Keratinocyte (primary cell): ENCODE measurements at regions not wholly inside any gene's neighbourhood (a gene's known extent, or its start where the extent isn't known, plus 50 kb on each side); places are given as distances from the start of the nearest gene placed in this dataset.

Experiments used
- DNase-seq: peaks from one replicate; pipeline ENCODE4 v3.0.0-alpha.2; 2011; ENCODE audit warnings: low read depth, missing footprints, low spot score
- FAIRE-seq: peaks from 2 replicates; lab custom pipeline; 2011; peaks lifted over from hg19 to GRCh38; lab: Jason Lieb, UNC
- H2AFZ ChIP-seq: 2 replicates; pipeline ENCODE4 v1.6.0; 2012; ENCODE audit warnings: low read length, control low read depth, inconsistent platforms; ENCODE audit not compliant: control insufficient read depth
- H3K27ac ChIP-seq: 2 replicates; pipeline ENCODE4 v1.5.1; 2011; ENCODE audit warnings: low read length; ENCODE audit not compliant: control insufficient read depth, insufficient read depth
- H3K27me3 ChIP-seq: 3 replicates; pipeline ENCODE4 v1.6.0; 2011; ENCODE audit warnings: low read length; ENCODE audit not compliant: control insufficient read depth, insufficient read depth; ENCODE audit errors: extremely low read depth
- H3K36me3 ChIP-seq, 2 experiments: 2 replicates in 1 of 2; 3 replicates in 1 of 2; pipeline ENCODE4 v1.5.1; 2011; ENCODE audit warnings: low read length in 2 of 2, mild to moderate bottlenecking in 1 of 2; ENCODE audit not compliant: control insufficient read depth in 2 of 2, insufficient read depth in 2 of 2; ENCODE audit errors: extremely low read depth in 1 of 2
- H3K4me1 ChIP-seq: 3 replicates; pipeline ENCODE4 v1.5.1; 2011; ENCODE audit warnings: low read length; ENCODE audit not compliant: control insufficient read depth, insufficient read depth; ENCODE audit errors: extremely low read depth
- H3K4me2 ChIP-seq: 3 replicates; pipeline ENCODE4 v1.6.0; 2011; ENCODE audit warnings: low read depth, low read length; ENCODE audit not compliant: control insufficient read depth, insufficient read depth; ENCODE audit errors: extremely low read depth
- H3K4me3 ChIP-seq, 3 experiments: fragments of 200-600 bp in 1 of 3; sonication (generic) in 1 of 3; 2 replicates in 2 of 3; 3 replicates in 1 of 3; pipeline ENCODE4 v1.5.1; 2011 to 2016; ENCODE audit warnings: low read length in 3 of 3, mild to moderate bottlenecking in 3 of 3, control low read depth in 2 of 3, inconsistent platforms in 1 of 3, low read depth in 1 of 3, mixed read lengths in 1 of 3, mixed run types in 1 of 3, moderate library complexity in 1 of 3; ENCODE audit not compliant: control insufficient read depth in 2 of 3, insufficient read depth in 2 of 3; ENCODE audit errors: extremely low read depth in 1 of 3
- H3K79me2 ChIP-seq: 2 replicates; pipeline ENCODE4 v1.6.0; 2012; ENCODE audit warnings: low read length; ENCODE audit not compliant: control insufficient read depth, insufficient read depth
- H3K9ac ChIP-seq: 3 replicates; pipeline ENCODE4 v1.6.0; 2011; ENCODE audit warnings: low read length; ENCODE audit not compliant: control insufficient read depth, insufficient read depth; ENCODE audit errors: extremely low read depth
- H3K9me1 ChIP-seq: 3 replicates; pipeline ENCODE4 v1.6.0; 2011; ENCODE audit warnings: low read length; ENCODE audit not compliant: control insufficient read depth, insufficient read depth; ENCODE audit errors: extremely low read depth
- H3K9me3 ChIP-seq: 2 replicates; pipeline ENCODE4 v1.5.1; 2012; ENCODE audit warnings: low read depth, low read length; ENCODE audit not compliant: control insufficient read depth
- H4K20me1 ChIP-seq: 3 replicates; pipeline ENCODE4 v1.6.0; 2011; ENCODE audit warnings: low read length; ENCODE audit not compliant: control insufficient read depth, insufficient read depth; ENCODE audit errors: extremely low read depth
- EZH2 ChIP-seq: IDR thresholded peaks from one replicate; pipeline ENCODE4 v1.6.1; 2012; ENCODE audit warnings: inconsistent platforms, mild to moderate bottlenecking, low read length, moderate library complexity
- dilution Hi-C: fragments of 300-500 bp; cut with MboI; formaldehyde crosslinking; loops from one replicate; pipeline ENCODE4 v1.7.0; 2020; ENCODE audit warnings: low sequenced_read_pairs; ENCODE audit not compliant: extremely low pct_ligation_motif_present
- TF ChIP-seq, protein P1 (sequence below), 3 experiments: IDR thresholded peaks in 1 of 3; conservative IDR thresholded peaks in 1 of 3; optimal IDR thresholded peaks in 1 of 3; 2 replicates in 2 of 3; 3 replicates in 1 of 3; pipeline versions ENCODE3 to v1.5.1; 2011; ENCODE audit warnings: low read length in 3 of 3, mild to moderate bottlenecking in 3 of 3, moderate library complexity in 2 of 3, control low read depth in 1 of 3, inconsistent platforms in 1 of 3; ENCODE audit not compliant: insufficient read depth in 2 of 3; ENCODE audit errors: extremely low read depth in 1 of 3

DNA sequence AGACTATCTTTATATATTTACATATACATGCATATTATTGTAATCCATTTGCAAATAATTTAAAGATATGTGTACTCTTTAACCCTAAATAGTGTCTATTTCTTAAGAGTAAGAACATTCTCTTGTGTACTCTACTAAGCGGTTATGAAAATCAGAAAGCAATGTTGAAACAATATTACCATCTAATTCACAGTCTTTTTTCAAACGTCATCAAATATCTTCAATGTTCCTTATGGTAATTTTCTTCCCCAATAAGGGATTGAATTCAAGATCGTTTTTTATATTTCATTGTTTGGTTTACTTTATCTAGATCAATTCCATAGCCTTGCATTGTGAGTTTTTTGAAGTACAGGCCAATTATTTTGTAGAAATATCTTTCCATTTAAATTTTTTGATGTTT, 1647.4 kb upstream of the PRR20A start:
- DNase-seq (no peak), FAIRE-seq (no peak)
- no peak for TF ChIP-seq EZH2
- TF ChIP-seq, protein P1, sequence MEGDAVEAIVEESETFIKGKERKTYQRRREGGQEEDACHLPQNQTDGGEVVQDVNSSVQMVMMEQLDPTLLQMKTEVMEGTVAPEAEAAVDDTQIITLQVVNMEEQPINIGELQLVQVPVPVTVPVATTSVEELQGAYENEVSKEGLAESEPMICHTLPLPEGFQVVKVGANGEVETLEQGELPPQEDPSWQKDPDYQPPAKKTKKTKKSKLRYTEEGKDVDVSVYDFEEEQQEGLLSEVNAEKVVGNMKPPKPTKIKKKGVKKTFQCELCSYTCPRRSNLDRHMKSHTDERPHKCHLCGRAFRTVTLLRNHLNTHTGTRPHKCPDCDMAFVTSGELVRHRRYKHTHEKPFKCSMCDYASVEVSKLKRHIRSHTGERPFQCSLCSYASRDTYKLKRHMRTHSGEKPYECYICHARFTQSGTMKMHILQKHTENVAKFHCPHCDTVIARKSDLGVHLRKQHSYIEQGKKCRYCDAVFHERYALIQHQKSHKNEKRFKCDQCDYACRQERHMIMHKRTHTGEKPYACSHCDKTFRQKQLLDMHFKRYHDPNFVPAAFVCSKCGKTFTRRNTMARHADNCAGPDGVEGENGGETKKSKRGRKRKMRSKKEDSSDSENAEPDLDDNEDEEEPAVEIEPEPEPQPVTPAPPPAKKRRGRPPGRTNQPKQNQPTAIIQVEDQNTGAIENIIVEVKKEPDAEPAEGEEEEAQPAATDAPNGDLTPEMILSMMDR (optimal IDR thresholded peaks at IDR 0.05 in 1 of 3, IDR thresholded peaks at IDR 0.05 in 1 of 3, conservative IDR thresholded peaks at IDR 0.05 in 1 of 3; ENCODE audit: extremely low read depth in 1 of 3, insufficient read depth in 2 of 3, low read length in 3 of 3) = no peak
- Histone ChIP-seq H2AFZ (no peak overlapping the region), H3K9ac (no peak overlapping the region), H3K27ac (no peak overlapping the region), H3K4me2 (no peak overlapping the region), H3K9me3 (no peaks in the 10 kb centered on the region), H3K4me1 (no peaks in the 10 kb centered on the region), H3K79me2 (no peaks in the 10 kb centered on the region), H3K4me3 (no peak overlapping the region), H3K27me3 (no peaks in the 10 kb centered on the region), H3K36me3 (no peaks in the 10 kb centered on the region), H3K9me1 (no peaks in the 10 kb centered on the region), H4K20me1 (no peaks in the 10 kb centered on the region)
- dilution Hi-C loops = no loop called here

DNA sequence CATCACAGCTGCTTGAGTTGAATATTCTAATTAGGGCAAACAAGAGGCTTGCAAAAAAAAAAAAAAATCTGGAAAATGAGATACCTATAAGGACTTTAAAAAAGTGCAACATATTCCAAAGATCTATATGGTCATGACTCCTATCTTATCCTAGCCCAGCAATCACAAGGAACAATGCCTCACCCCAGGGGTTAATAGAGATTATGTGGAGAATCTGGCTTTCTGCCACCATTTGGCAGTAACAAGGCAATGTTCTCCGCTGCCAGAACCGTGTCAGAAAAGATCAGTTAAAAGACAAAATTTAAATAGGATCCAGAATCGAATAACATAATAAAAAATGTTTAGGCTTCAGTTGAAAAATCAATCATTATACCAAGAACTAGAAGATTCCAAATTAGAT, 1643.2 kb upstream of the PRR20A start:
- H4K20me1 ChIP-seq = no peaks in the 10 kb centered on the region
- H3K9me1 ChIP-seq = no peaks in the 10 kb centered on the region
- H3K27ac ChIP-seq = no peak overlapping the region
- H3K79me2 ChIP-seq = no peaks in the 10 kb centered on the region
- H3K9me3 ChIP-seq = no peaks in the 10 kb centered on the region
- no peak for FAIRE-seq
- H2AFZ ChIP-seq = no peak overlapping the region
- H3K27me3 ChIP-seq = no peaks in the 10 kb centered on the region
- TF ChIP-seq, protein P1 (optimal IDR thresholded peaks at IDR 0.05 in 1 of 3, IDR thresholded peaks at IDR 0.05 in 1 of 3, conservative IDR thresholded peaks at IDR 0.05 in 1 of 3; ENCODE audit: extremely low read depth in 1 of 3, insufficient read depth in 2 of 3, low read length in 3 of 3) = no peak
- TF ChIP-seq EZH2 = no peak
- dilution Hi-C loops = no loop called here
- H3K4me3 ChIP-seq = no peak overlapping the region
- DNase-seq = no peak
- no peaks in the 10 kb centered on the region for H3K36me3 ChIP-seq
- H3K4me2 ChIP-seq = no peak overlapping the region
- no peak overlapping the region for H3K9ac ChIP-seq
- H3K4me1 ChIP-seq = no peaks in the 10 kb centered on the region
